ENCODE measurements at regions not wholly inside any gene's neighbourhood (a gene's known extent, or its start where the extent isn't known, plus 50 kb on each side); places are given as distances from the start of the nearest gene placed in this dataset.

GRCh38 chr14:71758229-71758951, 173.8 kb upstream of the RGS6 start:
- Histone ChIP-seq H3K36me3 (ENCODE audit: insufficient read depth) (no peaks in the 10 kb centered on the region), H3K27me3 (ENCODE audit: insufficient read depth) (no peaks in the 10 kb centered on the region), H2AFZ (no peak overlapping the region), H4K20me1 (replicated peaks; ENCODE audit: insufficient read depth) (no peaks in the 10 kb centered on the region), H3K4me3 (no peak overlapping the region), H3K79me2 (replicated peaks; ENCODE audit: insufficient read depth) (no peaks in the 10 kb centered on the region), H3F3A (replicated peaks; ENCODE audit: low read depth) (no peaks in the 10 kb centered on the region), H3K9me2 (ENCODE audit: insufficient read depth) (no peaks in the 10 kb centered on the region), H3K4me2 (no peak overlapping the region), H3K27ac (ENCODE audit: low read depth) (no peak overlapping the region), H3K4me1 (ENCODE audit: insufficient read depth) (no peaks in the 10 kb centered on the region)
- TF ChIP-seq JUNB (IDR thresholded peaks at IDR 0.05; ENCODE audit: unreplicated experiment) = no peak
- H3K4me1 Mint-ChIP-seq = peaks cover 9% of the 10 kb centered on the region
- H3K27me3 Mint-ChIP-seq (ENCODE audit: insufficient read depth, low read depth, poor library complexity) = no peaks in the 10 kb centered on the region
- H3K4me3 Mint-ChIP-seq = no peak overlapping the region
- no peaks in the 10 kb centered on the region for H3K36me3 Mint-ChIP-seq (ENCODE audit: low read depth)
- DNase-seq (ENCODE audit: low spot score) = no peak
- no peak overlapping the region; the same call in 1 of the 2 replicates for H3K27ac Mint-ChIP-seq
- peak; percentile 23; the same call in 2 of the 3 replicates for ATAC-seq
- no peaks in the 10 kb centered on the region for H3K9me3 Mint-ChIP-seq

- Histone ChIP-seq H3K9me2 (ENCODE audit: insufficient read depth) (peaks cover 6% of the 10 kb centered on the region; the same call in 1 of the 2 replicates), H4K20me1 (replicated peaks; ENCODE audit: insufficient read depth) (no peaks in the 10 kb centered on the region), H3K27ac (ENCODE audit: low read depth) (no peak overlapping the region), H3K4me2 (no peak overlapping the region), H3F3A (replicated peaks; ENCODE audit: low read depth) (no peaks in the 10 kb centered on the region), H3K4me1 (ENCODE audit: insufficient read depth) (peaks cover 10% of the 10 kb centered on the region; the same call in 1 of the 2 replicates), H3K36me3 (ENCODE audit: insufficient read depth) (no peaks in the 10 kb centered on the region), H3K79me2 (replicated peaks; ENCODE audit: insufficient read depth) (no peaks in the 10 kb centered on the region), H3K4me3 (no peak overlapping the region), H2AFZ (no peak overlapping the region), H3K27me3 (ENCODE audit: insufficient read depth) (no peaks in the 10 kb centered on the region)
- Mint-ChIP-seq H3K9me3 (no peaks in the 10 kb centered on the region), H3K36me3 (ENCODE audit: low read depth) (no peaks in the 10 kb centered on the region), H3K4me3 (no peak overlapping the region), H3K27me3 (ENCODE audit: insufficient read depth, low read depth, poor library complexity) (no peaks in the 10 kb centered on the region), H3K27ac (no peak overlapping the region), H3K4me1 (peaks cover 9% of the 10 kb centered on the region)
- DNase-seq (ENCODE audit: low spot score) (no peak), ATAC-seq (no peak)
- TF ChIP-seq ZNF462 (CRISPR knock-in tag; IDR thresholded peaks at IDR 0.05) = no peak
- TF ChIP-seq CTCF (conservative IDR thresholded peaks at IDR 0.05; ENCODE audit: low read depth in 2 of 2) = no peak
- TF ChIP-seq POLR2AphosphoS5 (IDR thresholded peaks at IDR 0.05; ENCODE audit: low read depth) = no peak
- TF ChIP-seq JUNB (IDR thresholded peaks at IDR 0.05; ENCODE audit: unreplicated experiment) = no peak
- no peak for TF ChIP-seq EZH2 (IDR thresholded peaks at IDR 0.05; ENCODE audit: low read depth, unreplicated experiment)
- TF ChIP-seq NANOG (IDR thresholded peaks at IDR 0.05; ENCODE audit: borderline replicate concordance) = no peak
- no peak for TF ChIP-seq REST (IDR thresholded peaks at IDR 0.05; ENCODE audit: unreplicated experiment)
- TF ChIP-seq STAT1 (IDR thresholded peaks at IDR 0.05; ENCODE audit: unreplicated experiment) = no peak
- no peak for TF ChIP-seq CREB1 (CRISPR knock-in tag; IDR thresholded peaks at IDR 0.05; ENCODE audit: low read depth)
- TF ChIP-seq ZNF331 (CRISPR knock-in tag; IDR thresholded peaks at IDR 0.05; ENCODE audit: low read depth) = no peak
Measured at GRCh38 chr14:71762575-71762974, 169.7 kb upstream of the RGS6 start.

Data from GM23338 (cell line).